Neural cell (in vitro differentiated cells): ENCODE measurements at regions not wholly inside any gene's neighbourhood (a gene's known extent, or its start where the extent isn't known, plus 50 kb on each side); places are given as distances from the start of the nearest gene placed in this dataset.

ENCODE experiments used
- CTCF ChIP-seq: fragments of 450-650 bp; IDR thresholded peaks from 2 replicates; pipeline ENCODE4 v1.5.1; 2014; ENCODE audit warnings: antibody characterized with exemption, mild to moderate bottlenecking, moderate library complexity; ENCODE audit not compliant: poor library complexity, severe bottlenecking
- POLR2AphosphoS5 ChIP-seq: IDR thresholded peaks from 2 replicates; pipeline ENCODE4 v1.6.1; 2012
- REST ChIP-seq: IDR thresholded peaks from 2 replicates; pipeline ENCODE4 v1.6.1; 2012; ENCODE audit warnings: borderline replicate concordance
- SMC3 ChIP-seq: fragments of 450-650 bp; conservative IDR thresholded peaks from 2 replicates; pipeline ENCODE4 v1.6.1; 2014; ENCODE audit warnings: antibody characterized with exemption, mild to moderate bottlenecking, moderate library complexity; ENCODE audit not compliant: poor library complexity

GRCh38 chr11:13222285-13222684 lies 55.3 kb upstream of the BMAL1 start:
- no peak for TF ChIP-seq POLR2AphosphoS5
- TF ChIP-seq CTCF: no peak
- TF ChIP-seq SMC3: no peak
- TF ChIP-seq REST: no peak
